GM18951 (cell line): ENCODE measurements at regions not wholly inside any gene's neighbourhood (a gene's known extent, or its start where the extent isn't known, plus 50 kb on each side); places are given as distances from the start of the nearest gene placed in this dataset.

Source experiments
- POLR2A ChIP-seq: IDR thresholded peaks from 4 replicates; pipeline ENCODE4 v1.6.1; 2011; ENCODE audit warnings: mild to moderate bottlenecking; ENCODE audit not compliant: insufficient read length, insufficient read depth; ENCODE audit errors: extremely low read depth
- in situ Hi-C: fragments of 300-500 bp; cut with MboI; formaldehyde crosslinking; loops from one replicate; pipeline ENCODE4 v1.12.0; 2022; ENCODE audit warnings: low sequenced_read_pairs, mixed read lengths, inconsistent platforms; ENCODE audit not compliant: unreplicated experiment

- TF ChIP-seq POLR2A = no peak
- in situ Hi-C loops = no loop called here
Measured at GRCh38 chr13:34881494-34881893, 60.6 kb upstream of the NBEA start.

- in situ Hi-C loops = no loop called here
- TF ChIP-seq POLR2A = no peak
Measured at GRCh38 chr13:34883396-34883795, 58.7 kb upstream of the NBEA start.

- TF ChIP-seq POLR2A = no peak
- in situ Hi-C loops = no loop called here
Measured at GRCh38 chr13:34884366-34884765, 57.7 kb upstream of the NBEA start.

GRCh38 chr13:34886121-34886875 lies 55.8 kb upstream of the NBEA start:
- TF ChIP-seq POLR2A = no peak
- in situ Hi-C loops = no loop called here

GRCh38 chr13:34886987-34887386 lies 55.1 kb upstream of the NBEA start:
- no peak for TF ChIP-seq POLR2A
- in situ Hi-C loops = no loop called here
